ENCODE measurements at regions not wholly inside any gene's neighbourhood (a gene's known extent, or its start where the extent isn't known, plus 50 kb on each side); places are given as distances from the start of the nearest gene placed in this dataset.

- intact Hi-C loops (cut with micrococcal nuclease) (no loop called here), in situ Hi-C loops (cut with MboI; ENCODE audit: low sequenced_read_pairs) (no loop called here), dilution Hi-C loops (cut with HindIII; ENCODE audit: low sequenced_read_pairs, unreplicated experiment) (no loop called here)
- H3K4ac ChIP-seq (ENCODE audit: low read depth, low read length), result no peak overlapping the region
- DNase-seq, result no peak
- H2AFZ ChIP-seq (replicated peaks; ENCODE audit: low read length, poor library complexity), result no peak overlapping the region
- no peaks in the 10 kb centered on the region for H3K9me1 ChIP-seq (ENCODE audit: insufficient read depth, low read length)
- H3K4me1 ChIP-seq (ENCODE audit: control insufficient read depth, insufficient read depth, low read length), result no peaks in the 10 kb centered on the region
- H3K4me3 ChIP-seq (ENCODE audit: insufficient read depth, low read depth, low read length), result no peak overlapping the region
- H4K8ac ChIP-seq (ENCODE audit: low read depth in 2 of 2, low read length in 2 of 2), result no peak overlapping the region
- no peak overlapping the region for H2AK5ac ChIP-seq (ENCODE audit: low read depth, low read length)
- no peaks in the 10 kb centered on the region for H3K36me3 ChIP-seq (ENCODE audit: control insufficient read depth, insufficient read depth, low read length)
- CTCF ChIA-PET, result no interaction called here
- ATAC-seq (ENCODE audit: low read depth), result no peak
- H3K9ac ChIP-seq (ENCODE audit: low read depth, low read length), result no peak overlapping the region
- H3K14ac ChIP-seq (replicated peaks; ENCODE audit: low read depth, low read length), result no peak overlapping the region
- no peak overlapping the region for H4K91ac ChIP-seq (ENCODE audit: insufficient read depth, low read depth, low read length)
- H2BK20ac ChIP-seq (ENCODE audit: low read depth, low read length), result no peak overlapping the region
- no peaks in the 10 kb centered on the region for H4K20me1 ChIP-seq (ENCODE audit: insufficient read depth, low read length)
- no peak overlapping the region for H2AK9ac ChIP-seq (replicated peaks; ENCODE audit: low read depth, low read length, poor library complexity)
- no peak overlapping the region for H3K56ac ChIP-seq (ENCODE audit: extremely low read depth, insufficient read depth, low read length)
- no peak overlapping the region for H3K4me2 ChIP-seq (ENCODE audit: low read depth, low read length)
- no peak overlapping the region for H2BK15ac ChIP-seq (ENCODE audit: low read depth, low read length)
- POLR2A ChIA-PET (ENCODE audit: unreplicated experiment), result no interaction called here
- no peak overlapping the region for H2BK120ac ChIP-seq (ENCODE audit: low read depth, low read length)
- no peak overlapping the region for H3K23ac ChIP-seq (ENCODE audit: low read depth, low read length)
- no peaks in the 10 kb centered on the region for H3K79me1 ChIP-seq (ENCODE audit: low read depth in 1 of 2, low read length in 2 of 2)
- no peak overlapping the region for H2BK5ac ChIP-seq (ENCODE audit: low read depth, low read length, poor library complexity, severe bottlenecking)
- no peak overlapping the region for H3K18ac ChIP-seq (ENCODE audit: low read depth, low read length)
- H3K27me3 ChIP-seq (ENCODE audit: control insufficient read depth, insufficient read depth, low read length), result peaks cover 3% of the 10 kb centered on the region
- TF ChIP-seq CHD1 (IDR thresholded peaks at IDR 0.05; ENCODE audit: low read depth, low read length) (no peak), CTCF (conservative IDR thresholded peaks at IDR 0.05; ENCODE audit: low read depth, low read length) (no peak), RAD21 (IDR thresholded peaks at IDR 0.05; ENCODE audit: low read length) (no peak)
- no TSS peak for BruUV-seq (replicated peaks)
- H4K5ac ChIP-seq (ENCODE audit: low read depth, low read length), result no peak overlapping the region
- WGBS, 2 experiments (ENCODE audit: extremely low coverage in 2 of 2, insufficient read length in 1 of 2), result 60% methylated on average over 1 of the region's 5 CpGs; no CpG with 5 or more reads in 1 of the 2 experiments
- no peaks in the 10 kb centered on the region for H3K9me3 ChIP-seq (ENCODE audit: control insufficient read depth, insufficient read depth, low read length)
- no peak overlapping the region for H3K27ac ChIP-seq (ENCODE audit: insufficient read depth, low read length)
These were observed 141.4 kb downstream of the TRIM29 start for GRCh38 chr11:119996556-119996955.

Data from IMR-90 (cell line).